ENCODE measurements at regions not wholly inside any gene's neighbourhood (a gene's known extent, or its start where the extent isn't known, plus 50 kb on each side); places are given as distances from the start of the nearest gene placed in this dataset.
"Not testable (repeated sequence)": the region's sequence is repeated elsewhere in the genome, so short reads cannot be mapped to it uniquely, and the experiment has no call there.

DNA sequence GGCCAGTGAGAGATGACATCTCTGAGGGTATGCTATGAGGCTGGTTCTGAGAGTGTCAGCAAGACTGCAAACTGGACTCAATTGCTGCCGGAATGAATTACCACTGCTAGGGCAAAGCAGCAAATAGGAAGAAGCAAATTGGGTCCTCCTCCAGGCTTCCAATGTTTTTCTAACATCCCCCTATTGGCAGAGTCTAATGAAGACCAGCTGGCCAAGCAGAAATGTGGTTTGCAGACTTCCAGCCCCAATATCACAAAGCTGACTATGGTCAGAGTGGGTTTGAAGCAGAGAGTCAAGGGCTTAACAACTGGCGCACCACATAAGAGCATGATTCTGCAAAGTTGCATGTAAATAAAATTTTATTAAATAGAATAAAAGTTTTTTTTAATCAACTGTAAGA, 225.4 kb upstream of the GLRA2 start:
- H3K27me3 ChIP-seq (ENCODE audit: control insufficient read depth in 2 of 2, insufficient read depth in 2 of 2, low read length in 2 of 2): no peaks in the 10 kb centered on the region
- H3K4me3 ChIP-seq (replicated peaks in 1 of 3; ENCODE audit: insufficient read depth in 1 of 3, low read depth in 1 of 3, low read length in 3 of 3): no peak overlapping the region
- BruUV-seq (replicated peaks): no TSS peak
- H3K79me2 ChIP-seq (ENCODE audit: control insufficient read depth, insufficient read depth, low read length): no peaks in the 10 kb centered on the region
- dilution Hi-C loops (cut with MboI; ENCODE audit: extremely low pct_ligation_motif_present, low sequenced_read_pairs): no loop called here
- no peak overlapping the region for H2AFZ ChIP-seq (ENCODE audit: low read depth, low read length)
- H3K27ac ChIP-seq (ENCODE audit: insufficient read depth, low read depth, low read length): no peak overlapping the region
- no peaks in the 10 kb centered on the region for H3K4me1 ChIP-seq (ENCODE audit: control insufficient read depth, extremely low read depth, insufficient read depth, low read length)
- no peaks in the 10 kb centered on the region for H3K9me1 ChIP-seq (replicated peaks; ENCODE audit: control insufficient read depth, extremely low read depth, insufficient read depth, low read length)
- ChIA-PET POLR2A (no interaction called here), CTCF (no interaction called here)
- no peak overlapping the region for H3K9ac ChIP-seq (replicated peaks; ENCODE audit: extremely low read depth, insufficient read depth, low read length)
- TF ChIP-seq POLR2A (IDR thresholded peaks at IDR 0.05; ENCODE audit: low read depth, low read length) (no peak), FOS (IDR thresholded peaks at IDR 0.05; ENCODE audit: borderline replicate concordance, insufficient read depth, low read length) (no peak), MAX (IDR thresholded peaks at IDR 0.05; ENCODE audit: insufficient read depth, insufficient read length) (no peak), EZH2 (IDR thresholded peaks at IDR 0.05; ENCODE audit: borderline replicate concordance, low read depth, low read length, severe bottlenecking) (no peak), CTCF (IDR thresholded peaks at IDR 0.05; ENCODE audit: extremely low read depth in 1 of 2, insufficient read depth in 1 of 2, low read depth in 1 of 2, low read length in 2 of 2) (no peak)
- intact Hi-C loops (cut with micrococcal nuclease): no loop called here
- H3K9me3 ChIP-seq (replicated peaks; ENCODE audit: control insufficient read depth, insufficient read depth, low read length): no peaks in the 10 kb centered on the region
- H3K36me3 ChIP-seq (ENCODE audit: control insufficient read depth in 2 of 2, extremely low read depth in 1 of 2, insufficient read depth in 2 of 2, low read length in 2 of 2): no peaks in the 10 kb centered on the region
- no peaks in the 10 kb centered on the region for H4K20me1 ChIP-seq (replicated peaks; ENCODE audit: control insufficient read depth, extremely low read depth, insufficient read depth, low read length)
- H3K4me2 ChIP-seq (ENCODE audit: insufficient read depth, low read length): no peak overlapping the region
- no peak for DNase-seq (ENCODE audit: low read depth, low spot score)
- FAIRE-seq: no peak

GRCh38 chrX:14302561-14302960, 226.8 kb upstream of the GLRA2 start:
- H3K4me3 ChIP-seq (replicated peaks in 1 of 3; ENCODE audit: insufficient read depth in 1 of 3, low read depth in 1 of 3, low read length in 3 of 3); BruUV-seq (replicated peaks); FAIRE-seq; DNase-seq (ENCODE audit: low read depth, low spot score); CTCF ChIA-PET; H3K9me1 ChIP-seq (replicated peaks; ENCODE audit: control insufficient read depth, extremely low read depth, insufficient read depth, low read length); H3K9ac ChIP-seq (replicated peaks; ENCODE audit: extremely low read depth, insufficient read depth, low read length); H3K4me2 ChIP-seq (ENCODE audit: insufficient read depth, low read length); H3K27me3 ChIP-seq (ENCODE audit: control insufficient read depth in 2 of 2, insufficient read depth in 2 of 2, low read length in 2 of 2); H2AFZ ChIP-seq (ENCODE audit: low read depth, low read length); H4K20me1 ChIP-seq (replicated peaks; ENCODE audit: control insufficient read depth, extremely low read depth, insufficient read depth, low read length); H3K9me3 ChIP-seq (replicated peaks; ENCODE audit: control insufficient read depth, insufficient read depth, low read length); dilution Hi-C loops (cut with MboI; ENCODE audit: extremely low pct_ligation_motif_present, low sequenced_read_pairs); H3K27ac ChIP-seq (ENCODE audit: insufficient read depth, low read depth, low read length); H3K79me2 ChIP-seq (ENCODE audit: control insufficient read depth, insufficient read depth, low read length); H3K36me3 ChIP-seq (ENCODE audit: control insufficient read depth in 2 of 2, extremely low read depth in 1 of 2, insufficient read depth in 2 of 2, low read length in 2 of 2); intact Hi-C loops (cut with micrococcal nuclease); H3K4me1 ChIP-seq (ENCODE audit: control insufficient read depth, extremely low read depth, insufficient read depth, low read length); POLR2A ChIA-PET: not testable (repeated sequence)

All from endothelial cell of umbilical vein (primary cell).